ENCODE measurements at regions not wholly inside any gene's neighbourhood (a gene's known extent, or its start where the extent isn't known, plus 50 kb on each side); places are given as distances from the start of the nearest gene placed in this dataset.

DNA sequence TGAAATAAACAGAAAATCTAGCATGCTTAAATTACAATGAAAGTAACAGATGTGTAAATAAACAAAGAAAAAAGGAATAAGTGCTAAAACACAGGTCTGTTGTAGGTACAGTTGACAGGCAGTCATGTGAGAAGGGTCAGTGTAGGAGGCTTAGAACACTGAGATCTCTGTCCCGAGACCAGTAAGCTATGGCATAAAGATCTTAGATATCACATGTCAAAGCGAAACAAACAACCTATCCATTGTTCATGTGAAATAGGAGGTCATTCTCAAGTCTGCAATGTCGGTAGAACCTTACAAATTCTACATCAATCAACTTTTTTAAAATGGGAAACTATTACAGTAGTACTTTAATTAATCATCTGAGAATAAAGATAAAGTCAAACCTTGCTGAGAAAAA lies 428.9 kb upstream of the ADGRL2 start:
- TF ChIP-seq POLR2A (IDR thresholded peaks at IDR 0.05) = no peak
- TF ChIP-seq, protein P1, sequence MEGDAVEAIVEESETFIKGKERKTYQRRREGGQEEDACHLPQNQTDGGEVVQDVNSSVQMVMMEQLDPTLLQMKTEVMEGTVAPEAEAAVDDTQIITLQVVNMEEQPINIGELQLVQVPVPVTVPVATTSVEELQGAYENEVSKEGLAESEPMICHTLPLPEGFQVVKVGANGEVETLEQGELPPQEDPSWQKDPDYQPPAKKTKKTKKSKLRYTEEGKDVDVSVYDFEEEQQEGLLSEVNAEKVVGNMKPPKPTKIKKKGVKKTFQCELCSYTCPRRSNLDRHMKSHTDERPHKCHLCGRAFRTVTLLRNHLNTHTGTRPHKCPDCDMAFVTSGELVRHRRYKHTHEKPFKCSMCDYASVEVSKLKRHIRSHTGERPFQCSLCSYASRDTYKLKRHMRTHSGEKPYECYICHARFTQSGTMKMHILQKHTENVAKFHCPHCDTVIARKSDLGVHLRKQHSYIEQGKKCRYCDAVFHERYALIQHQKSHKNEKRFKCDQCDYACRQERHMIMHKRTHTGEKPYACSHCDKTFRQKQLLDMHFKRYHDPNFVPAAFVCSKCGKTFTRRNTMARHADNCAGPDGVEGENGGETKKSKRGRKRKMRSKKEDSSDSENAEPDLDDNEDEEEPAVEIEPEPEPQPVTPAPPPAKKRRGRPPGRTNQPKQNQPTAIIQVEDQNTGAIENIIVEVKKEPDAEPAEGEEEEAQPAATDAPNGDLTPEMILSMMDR (IDR thresholded peaks at IDR 0.05 in 4 of 5, conservative IDR thresholded peaks at IDR 0.05 in 1 of 5) = no peak
